OCI-LY7 (cell line): ENCODE measurements at regions not wholly inside any gene's neighbourhood (a gene's known extent, or its start where the extent isn't known, plus 50 kb on each side); places are given as distances from the start of the nearest gene placed in this dataset.

Source experiments
- BruUV-seq: library from RNA; stranded (reverse); fragments of 400-500 nt; replicated peaks from 2 replicates; lab custom pipeline; 2021; lab: Mats Ljungman, UMichigan
- CTCF ChIA-PET: fragments of 300-600 bp; sonication (Branson Sonifier 250); formaldehyde crosslinking; loops from one replicate; lab custom pipeline; 2022; ENCODE audit warnings: antibody characterized with exemption; ENCODE audit not compliant: unreplicated experiment; lab: Charles Lee
- POLR2A ChIA-PET: fragments of 300-600 bp; sonication (Branson Sonifier 250); formaldehyde crosslinking; loops from one replicate; lab custom pipeline; 2022; ENCODE audit warnings: antibody characterized with exemption; lab: Charles Lee
- DNase-seq: peaks from one replicate; pipeline ENCODE4 v3.0.0-alpha.2; 2015; ENCODE audit warnings: low spot score
- H2AFZ ChIP-seq: fragments of 200-600 bp; sonication (generic), shearing (Covaris generic); 2 replicates; pipeline ENCODE4 v1.6.1; 2014; ENCODE audit warnings: mild to moderate bottlenecking, antibody characterized with exemption, low read length, moderate library complexity
- H3K27ac ChIP-seq: fragments of 200-600 bp; sonication (generic); 2 replicates; pipeline ENCODE4 v1.5.1; 2014; ENCODE audit warnings: mixed run types, low read depth, mild to moderate bottlenecking, moderate library complexity, low read length, inconsistent platforms; ENCODE audit not compliant: poor library complexity, severe bottlenecking
- H3K36me3 ChIP-seq: fragments of 200-600 bp; sonication (generic); 2 replicates; pipeline ENCODE4 v1.6.1; 2014; ENCODE audit warnings: mild to moderate bottlenecking, antibody characterized with exemption, low read length, moderate library complexity, mixed read lengths; ENCODE audit not compliant: insufficient read depth
- H3K4me1 ChIP-seq: fragments of 200-600 bp; sonication (generic); 2 replicates; pipeline ENCODE4 v1.5.1; 2014; ENCODE audit warnings: mild to moderate bottlenecking, low read length; ENCODE audit not compliant: insufficient read depth, poor library complexity, severe bottlenecking
- H3K4me2 ChIP-seq: fragments of 200-600 bp; sonication (generic); 2 replicates; pipeline ENCODE4 v1.6.1; 2014; ENCODE audit warnings: mild to moderate bottlenecking, low read length
- H3K4me3 ChIP-seq: fragments of 200-600 bp; sonication (generic); 2 replicates; pipeline ENCODE4 v1.5.1; 2014; ENCODE audit warnings: mild to moderate bottlenecking, low read depth, low read length; ENCODE audit not compliant: poor library complexity, severe bottlenecking
- H3K79me2 ChIP-seq: fragments of 200-600 bp; sonication (generic); 2 replicates; pipeline ENCODE4 v1.6.1; 2016; ENCODE audit warnings: low read depth, mild to moderate bottlenecking, low read length, moderate library complexity, mixed read lengths; ENCODE audit not compliant: insufficient read depth
- H3K9me2 ChIP-seq: fragments of 200-600 bp; sonication (generic); 2 replicates; pipeline ENCODE4 v1.6.1; 2016; ENCODE audit warnings: mild to moderate bottlenecking, low read length, mixed read lengths; ENCODE audit not compliant: insufficient read depth
- H3K9me3 ChIP-seq: fragments of 200-600 bp; sonication (generic); 2 replicates; pipeline ENCODE4 v1.6.1; 2014; ENCODE audit warnings: mild to moderate bottlenecking, mixed run types, low read length, mixed read lengths
- H4K20me1 ChIP-seq: fragments of 200-600 bp; sonication (generic); 2 replicates; pipeline ENCODE4 v1.6.1; 2014; ENCODE audit warnings: mild to moderate bottlenecking, antibody characterized with exemption, low read length, moderate library complexity, mixed read lengths; ENCODE audit not compliant: insufficient read depth
- EZH2phosphoT487 ChIP-seq: fragments of 200-600 bp; sonication (generic); IDR thresholded peaks from 2 replicates; pipeline ENCODE4 v1.6.1; 2018; ENCODE audit warnings: low read depth, borderline replicate concordance, mild to moderate bottlenecking, mixed run types, antibody characterized with exemption, low read length, moderate library complexity, mixed read lengths
- intact Hi-C: fragments of 100-400 bp; cut with micrococcal nuclease; formaldehyde crosslinking; loops from one replicate; pipeline ENCODE4 v1.10.0; 2022; ENCODE audit not compliant: unreplicated experiment
- TF ChIP-seq, protein P1 (sequence below): fragments of 200-600 bp; sonication (generic); conservative IDR thresholded peaks from 2 replicates; pipeline ENCODE4 v1.5.1; 2014; ENCODE audit warnings: mild to moderate bottlenecking, antibody characterized with exemption, low read length, moderate library complexity, mixed read lengths

DNA sequence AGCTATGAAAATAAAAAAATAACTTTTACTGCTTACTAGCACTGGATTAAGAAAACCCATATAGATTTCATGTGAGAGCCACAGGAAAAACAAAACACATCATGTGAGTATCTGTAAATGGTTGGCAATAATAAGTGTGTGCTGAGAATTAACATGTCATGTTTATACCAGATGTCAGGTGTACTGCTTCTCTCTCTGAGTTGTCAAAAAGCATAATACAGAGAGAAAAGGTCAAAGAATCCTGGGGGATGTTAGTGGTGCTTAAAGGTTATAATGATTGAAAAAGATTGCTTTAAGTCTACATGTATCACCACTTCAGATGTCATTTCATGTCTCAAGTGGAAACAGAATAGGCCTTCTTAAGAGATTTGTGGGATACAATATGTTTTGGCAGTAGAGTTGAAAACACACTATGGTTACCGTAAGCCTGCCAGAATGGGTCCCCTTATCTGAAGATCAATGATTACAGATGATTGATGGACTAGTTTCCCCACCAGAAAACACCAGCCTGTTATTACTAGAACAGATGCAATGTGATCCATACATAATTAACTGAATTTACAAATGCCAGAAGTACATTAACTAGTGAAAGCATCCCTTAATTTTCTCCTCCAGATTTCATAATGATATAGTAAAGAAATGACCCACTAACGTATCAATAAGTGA lies 204.1 kb downstream of the CNTN3 start:
- no TSS peak for BruUV-seq
- Histone ChIP-seq H3K4me2 (no peak overlapping the region), H3K27ac (no peak overlapping the region), H4K20me1 (no peaks in the 10 kb centered on the region), H3K4me1 (no peaks in the 10 kb centered on the region), H3K9me2 (no peaks in the 10 kb centered on the region), H3K9me3 (no peaks in the 10 kb centered on the region), H2AFZ (no peak overlapping the region), H3K36me3 (no peaks in the 10 kb centered on the region), H3K79me2 (no peaks in the 10 kb centered on the region), H3K4me3 (no peak overlapping the region)
- intact Hi-C loops: no loop called here
- DNase-seq: no peak
- TF ChIP-seq EZH2phosphoT487: no peak
- TF ChIP-seq, protein P1, sequence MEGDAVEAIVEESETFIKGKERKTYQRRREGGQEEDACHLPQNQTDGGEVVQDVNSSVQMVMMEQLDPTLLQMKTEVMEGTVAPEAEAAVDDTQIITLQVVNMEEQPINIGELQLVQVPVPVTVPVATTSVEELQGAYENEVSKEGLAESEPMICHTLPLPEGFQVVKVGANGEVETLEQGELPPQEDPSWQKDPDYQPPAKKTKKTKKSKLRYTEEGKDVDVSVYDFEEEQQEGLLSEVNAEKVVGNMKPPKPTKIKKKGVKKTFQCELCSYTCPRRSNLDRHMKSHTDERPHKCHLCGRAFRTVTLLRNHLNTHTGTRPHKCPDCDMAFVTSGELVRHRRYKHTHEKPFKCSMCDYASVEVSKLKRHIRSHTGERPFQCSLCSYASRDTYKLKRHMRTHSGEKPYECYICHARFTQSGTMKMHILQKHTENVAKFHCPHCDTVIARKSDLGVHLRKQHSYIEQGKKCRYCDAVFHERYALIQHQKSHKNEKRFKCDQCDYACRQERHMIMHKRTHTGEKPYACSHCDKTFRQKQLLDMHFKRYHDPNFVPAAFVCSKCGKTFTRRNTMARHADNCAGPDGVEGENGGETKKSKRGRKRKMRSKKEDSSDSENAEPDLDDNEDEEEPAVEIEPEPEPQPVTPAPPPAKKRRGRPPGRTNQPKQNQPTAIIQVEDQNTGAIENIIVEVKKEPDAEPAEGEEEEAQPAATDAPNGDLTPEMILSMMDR: no peak
- POLR2A ChIA-PET: no interaction called here
- CTCF ChIA-PET: no interaction called here

DNA sequence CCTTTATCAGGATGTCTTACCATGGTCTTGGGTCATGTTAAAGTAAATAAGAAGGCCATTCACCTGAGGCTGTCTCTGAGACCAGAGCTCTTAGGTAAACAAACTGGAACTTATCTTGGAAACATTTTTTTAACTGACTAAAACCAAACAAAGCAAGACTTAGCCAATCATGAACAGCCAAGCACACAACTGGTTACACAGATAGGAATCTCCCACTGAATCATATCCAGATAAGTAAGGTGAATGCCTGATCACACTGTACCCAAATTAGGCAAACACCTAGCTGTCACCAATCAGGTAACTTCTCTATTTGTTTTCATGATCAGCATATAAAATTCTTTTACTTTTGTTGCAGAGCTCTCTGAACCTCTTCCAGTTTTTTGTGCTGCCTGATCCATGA lies 205.4 kb downstream of the CNTN3 start:
- Histone ChIP-seq H4K20me1 (no peaks in the 10 kb centered on the region), H3K79me2 (no peaks in the 10 kb centered on the region), H2AFZ (no peak overlapping the region), H3K4me1 (no peaks in the 10 kb centered on the region), H3K36me3 (no peaks in the 10 kb centered on the region), H3K4me2 (no peak overlapping the region), H3K4me3 (no peak overlapping the region), H3K9me2 (no peaks in the 10 kb centered on the region), H3K27ac (no peak overlapping the region), H3K9me3 (no peaks in the 10 kb centered on the region)
- DNase-seq: no peak
- ChIA-PET POLR2A (no interaction called here), CTCF (no interaction called here)
- no peak for TF ChIP-seq EZH2phosphoT487
- TF ChIP-seq, protein P1: no peak
- no TSS peak for BruUV-seq
- intact Hi-C loops: no loop called here

DNA sequence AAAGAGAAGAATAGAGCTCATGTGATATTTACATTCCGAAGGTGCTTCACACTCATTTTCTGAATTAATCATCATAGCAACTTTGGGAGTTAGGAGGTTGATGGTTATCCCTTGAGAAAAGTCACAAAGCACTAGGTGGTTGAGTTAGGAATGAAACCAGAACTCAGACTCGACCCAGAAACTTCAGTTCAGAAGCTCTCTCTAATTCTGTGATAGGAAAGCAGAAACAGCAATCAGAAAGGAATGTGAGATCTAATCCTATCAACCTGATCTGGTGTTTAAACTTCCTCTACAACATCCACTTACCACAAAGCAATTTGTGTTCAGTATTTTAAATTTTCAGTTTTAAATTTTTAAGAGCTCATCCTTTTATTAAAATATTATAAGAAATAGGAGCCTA lies 211.2 kb downstream of the CNTN3 start:
- no peak for DNase-seq
- H3K4me1 ChIP-seq: no peaks in the 10 kb centered on the region
- no peaks in the 10 kb centered on the region for H3K9me3 ChIP-seq
- no peaks in the 10 kb centered on the region for H3K79me2 ChIP-seq
- intact Hi-C loops: no loop called here
- TF ChIP-seq, protein P1: no peak
- no peak for TF ChIP-seq EZH2phosphoT487
- H3K36me3 ChIP-seq: no peaks in the 10 kb centered on the region
- no peak overlapping the region for H3K4me3 ChIP-seq
- CTCF ChIA-PET: no interaction called here
- H3K4me2 ChIP-seq: no peak overlapping the region
- POLR2A ChIA-PET: no interaction called here
- H2AFZ ChIP-seq: no peak overlapping the region
- no peaks in the 10 kb centered on the region for H4K20me1 ChIP-seq
- BruUV-seq: no TSS peak
- H3K9me2 ChIP-seq: no peaks in the 10 kb centered on the region
- no peak overlapping the region for H3K27ac ChIP-seq
